Panc1 (cell line): ENCODE measurements at regions not wholly inside any gene's neighbourhood (a gene's known extent, or its start where the extent isn't known, plus 50 kb on each side); places are given as distances from the start of the nearest gene placed in this dataset.

Experiments
- CTCF ChIP-seq: fragments of 450-650 bp; IDR thresholded peaks from 2 replicates; pipeline ENCODE4 v1.5.1; 2017; ENCODE audit warnings: mild to moderate bottlenecking
- POLR2AphosphoS5 ChIP-seq: IDR thresholded peaks from 2 replicates; pipeline ENCODE4 v1.6.1; 2012; ENCODE audit warnings: mild to moderate bottlenecking, low read depth, low read length, moderate library complexity
- REST ChIP-seq, 2 experiments: IDR thresholded peaks; 2 replicates each; pipeline ENCODE4 v1.6.1; 2011 to 2012; ENCODE audit warnings: low read depth in 2 of 2, control low read depth in 1 of 2, low read length in 1 of 2, mild to moderate bottlenecking in 1 of 2, moderate library complexity in 1 of 2; ENCODE audit not compliant: insufficient read depth in 1 of 2
- SIN3A ChIP-seq: IDR thresholded peaks from 2 replicates; pipeline ENCODE4 v1.6.1; 2012; ENCODE audit warnings: low read depth, mild to moderate bottlenecking, low read length, moderate library complexity, borderline replicate concordance; ENCODE audit not compliant: insufficient read depth
- TCF7L2 ChIP-seq: IDR thresholded peaks from 2 replicates; pipeline ENCODE4 v1.6.1; 2011; ENCODE audit warnings: mild to moderate bottlenecking, low read depth, low read length, inconsistent platforms

GRCh38 chr14:105883066-105884005 is 357.0 kb downstream of the TMEM121 start:
- TF ChIP-seq CTCF (no peak), POLR2AphosphoS5 (no peak), REST (IDR thresholded peaks at IDR 0.05; ENCODE audit: insufficient read depth in 1 of 2, low read depth in 2 of 2, low read length in 1 of 2) (no peak), SIN3A (no peak), TCF7L2 (no peak)
